ENCODE measurements at regions not wholly inside any gene's neighbourhood (a gene's known extent, or its start where the extent isn't known, plus 50 kb on each side); places are given as distances from the start of the nearest gene placed in this dataset.
"Not testable (repeated sequence)": the region's sequence is repeated elsewhere in the genome, so short reads cannot be mapped to it uniquely, and the experiment has no call there.

GRCh38 chr11:34795641-34796040 is 120.5 kb downstream of the APIP start:
- no peak for DNase-seq

GRCh38 chr11:34794696-34795095 is 121.5 kb downstream of the APIP start:
- no peak for DNase-seq

GRCh38 chr11:34793666-34794065 is 122.5 kb downstream of the APIP start:
- DNase-seq, result no peak

DNA sequence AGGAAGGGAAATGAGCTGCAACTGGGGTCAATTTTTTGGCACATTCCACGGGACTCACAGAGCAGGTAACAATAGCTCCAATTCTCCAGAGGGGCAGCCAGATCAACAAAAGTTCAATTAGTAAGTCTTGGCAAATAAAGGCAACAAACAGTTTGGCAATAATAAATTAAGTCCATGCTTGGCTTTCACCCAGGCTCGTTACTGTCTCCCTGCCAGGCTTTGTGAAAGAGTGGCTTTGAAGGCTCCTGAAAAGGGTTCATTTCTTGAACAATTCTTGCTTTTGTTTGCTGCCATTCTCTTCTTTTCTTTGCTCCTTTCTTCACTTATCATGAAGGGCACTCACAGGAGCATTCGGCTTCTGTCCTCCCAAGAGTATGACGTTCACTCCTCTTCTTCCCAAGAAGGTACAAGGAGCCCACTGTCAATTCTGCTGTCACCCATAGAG is 123.3 kb downstream of the APIP start:
- peak in 16 of 51 donors; percentile 0 to 51 (median 24) for DNase-seq

DNA sequence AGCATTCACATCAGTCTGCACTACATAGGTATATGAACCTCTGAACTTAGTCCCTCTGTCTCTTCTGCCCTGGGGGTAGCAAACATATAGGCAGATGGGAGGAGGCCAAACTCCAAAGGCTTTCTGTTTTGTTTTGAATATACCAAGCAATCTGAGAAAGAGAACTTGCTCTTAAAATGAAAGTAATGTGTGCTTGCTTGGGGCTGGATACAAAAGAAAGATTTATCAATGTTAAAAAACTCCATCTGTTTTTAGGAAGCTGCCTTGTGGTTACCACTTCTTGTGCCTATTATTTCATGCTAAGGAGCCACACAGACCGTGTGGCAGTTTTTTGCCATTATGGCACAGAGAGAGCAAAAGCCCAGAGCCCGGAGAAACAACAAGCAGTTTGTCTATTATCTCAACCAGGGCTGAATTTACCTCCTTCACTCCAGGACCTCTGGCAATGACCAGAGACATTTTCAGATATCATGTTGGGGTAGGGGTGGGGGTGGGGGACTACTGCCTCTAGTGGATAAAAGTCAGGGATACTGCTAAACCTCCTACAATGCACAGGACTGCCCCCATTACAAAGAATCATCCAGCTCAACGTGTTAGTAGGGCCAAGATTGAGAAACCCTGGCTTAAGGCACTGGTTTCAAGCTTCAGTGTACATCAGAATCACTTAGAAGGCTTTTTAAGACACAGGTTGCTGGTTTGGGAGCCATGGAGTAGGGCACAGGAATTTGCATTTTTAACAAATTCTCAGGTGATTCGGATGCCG is 124.2 kb downstream of the APIP start:
- no peak for DNase-seq

DNA sequence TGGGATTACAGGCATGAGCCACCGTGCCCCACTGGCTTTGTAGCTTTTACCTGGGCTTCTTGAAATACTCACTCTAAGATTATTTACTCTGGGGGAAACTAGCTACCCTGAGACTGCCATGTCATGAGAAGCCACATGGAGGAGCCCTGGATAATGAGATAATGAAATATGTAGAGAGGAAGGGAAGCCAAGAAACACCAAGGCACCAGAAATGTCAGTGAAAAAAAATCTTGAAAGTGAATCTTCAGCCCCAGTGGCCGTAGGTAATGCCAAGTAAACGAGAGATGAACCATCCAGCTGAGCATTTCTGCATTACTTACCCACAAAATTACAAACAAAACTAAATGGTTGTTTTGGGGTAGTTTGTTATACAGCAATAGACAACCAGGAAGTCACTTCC is 125.6 kb downstream of the APIP start:
- DNase-seq, result no peak

GRCh38 chr11:34789196-34789834 is 126.9 kb downstream of the APIP start:
- DNase-seq, result no peak

DNA sequence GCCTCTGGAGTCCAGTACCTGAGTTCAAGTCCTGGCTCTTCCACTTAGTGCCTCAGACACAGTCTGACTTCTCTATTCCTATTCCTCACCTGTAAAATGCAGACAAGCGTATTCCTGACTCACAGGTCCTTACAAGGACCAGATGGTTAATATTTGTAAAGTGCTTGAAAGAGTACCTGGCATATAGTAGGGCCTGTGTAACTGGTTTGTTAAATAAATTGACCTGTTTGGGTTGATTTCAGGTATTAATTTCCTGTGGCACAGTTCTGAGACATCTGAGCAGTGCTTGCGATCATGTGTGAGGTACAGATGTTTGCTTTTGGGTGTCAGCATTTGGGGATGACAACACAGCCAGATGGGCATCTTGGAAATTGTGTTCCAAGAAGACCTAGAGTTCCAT is 127.5 kb downstream of the APIP start:
- DNase-seq, result no peak

- DNase-seq, result no peak
These were observed 128.3 kb downstream of the APIP start for GRCh38 chr11:34787895-34788294.

DNA sequence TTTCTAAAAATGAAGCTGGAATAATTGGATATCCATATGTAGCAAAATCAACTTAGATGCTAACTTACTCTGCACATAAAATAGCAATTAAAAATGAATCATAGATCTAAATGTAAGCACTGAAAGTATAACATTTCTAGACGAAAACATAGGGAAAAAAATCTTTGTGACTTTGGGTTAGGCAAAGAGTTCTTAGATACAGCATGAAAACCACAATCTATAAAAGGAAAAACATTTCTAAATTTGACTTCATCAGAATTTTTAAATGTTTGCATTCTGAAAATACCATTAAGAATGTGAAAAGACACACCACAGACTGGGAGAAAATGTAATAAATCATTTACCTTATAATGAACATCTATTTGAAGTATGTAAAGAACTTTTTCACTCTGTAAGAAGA is 128.8 kb downstream of the APIP start:
- DNase-seq, result no peak

- no peak for DNase-seq
These were observed 131.8 kb downstream of the APIP start for GRCh38 chr11:34784318-34784841.

- DNase-seq, result no peak
These were observed 132.3 kb downstream of the APIP start for GRCh38 chr11:34783816-34784317.

- not testable (repeated sequence) for DNase-seq
These were observed 134.4 kb downstream of the APIP start for GRCh38 chr11:34781826-34782225.

DNA sequence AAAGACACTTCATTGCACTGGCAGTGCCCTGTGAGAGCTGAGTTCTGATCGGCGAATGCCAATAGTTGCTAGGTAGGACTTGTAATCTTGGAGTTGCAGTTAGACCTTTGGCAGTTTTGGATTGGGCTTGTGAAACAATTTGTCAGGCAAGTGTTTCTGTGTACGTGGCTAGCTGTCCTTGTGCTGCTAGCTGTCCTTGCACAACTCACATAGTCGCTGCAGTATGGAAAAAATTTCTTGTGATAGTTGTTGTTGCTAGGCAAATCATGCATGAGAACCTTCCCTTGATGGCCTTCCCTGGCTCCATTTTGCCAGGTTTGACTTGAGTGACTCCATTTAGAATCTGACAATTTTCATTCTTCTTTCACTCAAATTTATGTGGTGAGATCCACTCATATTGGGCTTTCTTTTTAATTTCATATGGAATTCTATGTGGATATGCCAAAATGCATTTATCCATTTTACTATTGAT is 140.7 kb downstream of the APIP start:
- DNase-seq, result no peak

DNA sequence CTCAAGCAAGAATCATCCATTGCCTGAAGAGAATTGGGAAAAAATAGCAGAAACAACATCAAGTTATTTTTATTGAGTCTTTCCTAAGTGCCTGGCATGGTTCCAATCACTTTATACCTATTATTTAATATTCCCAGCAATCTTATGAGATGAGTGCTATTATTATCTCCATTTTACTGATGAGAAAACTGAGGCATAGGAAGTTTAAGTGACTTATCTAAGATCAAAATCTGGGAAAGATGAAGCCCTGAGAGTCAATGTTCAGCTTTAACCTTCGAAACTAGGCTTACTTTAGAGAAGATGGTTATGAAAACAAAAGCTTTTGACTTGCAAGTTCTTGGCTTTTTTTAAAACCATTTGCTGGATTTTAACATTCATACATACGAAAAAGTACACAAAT is 141.6 kb downstream of the APIP start:
- no peak for DNase-seq

DNA sequence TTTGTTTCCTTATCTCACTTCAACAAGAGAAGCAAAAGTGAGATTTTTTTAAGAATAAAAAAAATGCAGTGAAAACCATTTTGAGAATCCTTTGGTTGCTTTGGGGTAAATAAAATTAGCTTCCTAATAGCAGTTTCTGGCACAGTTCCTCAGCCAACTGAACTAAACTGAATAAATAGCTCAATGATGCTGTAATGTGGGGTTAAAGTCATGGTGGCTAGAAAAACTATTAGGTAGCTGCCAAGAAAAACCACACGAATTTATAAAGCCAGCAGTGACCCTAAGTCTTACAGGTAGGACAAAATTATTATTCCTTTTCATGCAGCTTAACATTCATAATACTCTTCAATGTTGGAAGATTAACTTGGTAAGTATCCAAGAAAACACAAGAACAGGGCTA is 142.4 kb downstream of the APIP start:
- DNase-seq, result no peak

DNA sequence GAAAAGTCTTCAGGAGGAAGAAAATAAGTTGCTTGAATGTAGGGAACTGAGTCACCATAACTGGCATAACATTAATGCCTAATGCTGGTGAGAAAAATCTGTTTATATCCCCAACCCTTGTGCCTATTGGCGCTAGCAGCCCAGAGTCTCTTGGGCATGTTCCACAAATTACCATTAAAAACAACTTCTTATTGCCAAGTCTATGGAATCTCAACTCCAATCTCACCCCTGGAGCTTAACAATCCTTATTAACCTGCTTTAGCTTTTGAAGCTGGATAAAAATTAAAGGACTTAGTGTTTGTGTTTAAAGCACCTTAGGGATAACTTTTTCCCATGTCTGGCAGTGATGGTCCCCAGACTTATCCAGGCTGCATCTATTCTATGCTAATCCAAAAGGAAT is 143.0 kb downstream of the APIP start:
- DNase-seq, result no peak

GRCh38 chr11:34770111-34770510 is 146.1 kb downstream of the APIP start:
- DNase-seq, result no peak

DNA sequence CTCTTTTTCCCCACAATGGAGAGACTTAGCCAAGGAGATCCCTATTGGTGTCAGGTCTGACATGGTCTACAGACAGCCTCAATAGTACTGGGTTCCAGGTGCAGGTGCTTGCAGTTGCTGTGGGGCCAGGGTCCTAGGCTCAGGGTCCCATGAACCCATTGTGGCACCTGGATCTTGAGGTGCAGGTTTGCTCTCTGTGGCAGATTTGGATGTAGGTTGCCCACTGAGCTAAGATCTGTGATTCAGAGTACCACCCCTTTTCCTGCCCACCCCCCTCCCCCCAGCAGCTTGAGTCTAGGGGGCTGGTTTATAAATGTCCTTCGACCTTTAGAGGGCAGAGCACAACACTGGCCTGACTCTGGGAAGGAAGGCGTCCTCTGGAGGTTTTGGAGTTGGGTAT is 147.0 kb downstream of the APIP start:
- no peak for DNase-seq

DNA sequence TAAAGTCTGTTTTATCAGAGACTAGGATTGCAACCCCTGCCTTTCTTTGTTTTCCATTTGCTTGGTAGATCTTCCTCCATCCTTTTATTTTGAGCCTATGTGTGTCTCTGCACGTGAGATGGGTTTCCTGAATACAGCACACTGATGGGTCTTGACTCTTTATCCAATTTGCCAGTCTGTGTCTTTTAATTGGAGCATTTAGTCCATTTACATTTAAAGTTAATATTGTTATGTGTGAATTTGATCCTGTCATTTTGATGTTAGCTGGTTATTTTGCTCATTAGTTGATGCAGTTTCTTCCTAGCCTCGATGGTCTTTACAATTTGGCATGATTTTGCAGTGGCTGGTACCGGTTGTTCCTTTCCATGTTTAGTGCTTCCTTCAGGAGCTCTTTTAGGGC is 141.7 kb downstream of the EHF start:
- DNase-seq, result not testable (repeated sequence)

GRCh38 chr11:34758262-34758661 is 137.4 kb downstream of the EHF start:
- no peak for DNase-seq

GRCh38 chr11:34757026-34757451 is 136.1 kb downstream of the EHF start:
- no peak for DNase-seq

- DNase-seq, result no peak
These were observed 135.7 kb downstream of the EHF start for GRCh38 chr11:34756591-34756990.
